ENCODE measurements at regions not wholly inside any gene's neighbourhood (a gene's known extent, or its start where the extent isn't known, plus 50 kb on each side); places are given as distances from the start of the nearest gene placed in this dataset.
"Not testable (repeated sequence)": the region's sequence is repeated elsewhere in the genome, so short reads cannot be mapped to it uniquely, and the experiment has no call there.

DNA sequence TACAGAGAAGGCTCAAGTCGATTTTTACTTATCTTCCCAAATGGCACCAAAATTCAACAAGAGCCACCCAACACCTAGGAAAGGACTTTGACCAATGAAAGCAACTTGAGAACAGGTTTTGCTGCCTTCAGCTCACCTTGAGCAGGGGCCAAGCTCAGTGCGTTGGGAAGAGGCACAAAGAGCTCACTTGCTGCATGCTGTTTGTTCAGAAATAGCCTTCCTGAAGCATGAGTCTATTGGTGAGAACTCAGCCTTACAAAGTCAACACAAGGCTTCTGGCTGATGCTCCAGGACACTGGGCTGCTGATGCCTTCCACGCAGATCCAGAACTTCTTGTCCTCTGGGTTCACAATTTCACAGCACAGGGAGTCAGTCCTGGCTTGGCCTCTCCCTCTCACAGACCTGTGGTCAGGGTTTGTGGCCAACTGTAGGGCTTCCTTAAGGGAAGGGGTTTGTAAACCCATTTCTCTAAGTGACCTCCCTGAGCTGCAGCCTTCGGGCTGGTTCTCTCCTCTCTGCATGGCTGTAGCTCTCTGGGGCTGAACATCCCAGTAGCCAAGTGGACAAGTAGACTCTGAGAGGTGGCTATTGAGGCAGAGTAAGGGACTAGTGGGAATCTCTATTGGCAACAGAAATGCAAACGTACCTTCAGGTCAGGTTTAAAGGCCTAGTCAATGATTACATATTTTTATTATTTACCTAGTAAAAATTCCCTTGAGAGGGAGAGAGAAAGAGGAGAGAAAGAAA, 124.7 kb upstream of the GATA6 start:
- DNase-seq = no peak

DNA sequence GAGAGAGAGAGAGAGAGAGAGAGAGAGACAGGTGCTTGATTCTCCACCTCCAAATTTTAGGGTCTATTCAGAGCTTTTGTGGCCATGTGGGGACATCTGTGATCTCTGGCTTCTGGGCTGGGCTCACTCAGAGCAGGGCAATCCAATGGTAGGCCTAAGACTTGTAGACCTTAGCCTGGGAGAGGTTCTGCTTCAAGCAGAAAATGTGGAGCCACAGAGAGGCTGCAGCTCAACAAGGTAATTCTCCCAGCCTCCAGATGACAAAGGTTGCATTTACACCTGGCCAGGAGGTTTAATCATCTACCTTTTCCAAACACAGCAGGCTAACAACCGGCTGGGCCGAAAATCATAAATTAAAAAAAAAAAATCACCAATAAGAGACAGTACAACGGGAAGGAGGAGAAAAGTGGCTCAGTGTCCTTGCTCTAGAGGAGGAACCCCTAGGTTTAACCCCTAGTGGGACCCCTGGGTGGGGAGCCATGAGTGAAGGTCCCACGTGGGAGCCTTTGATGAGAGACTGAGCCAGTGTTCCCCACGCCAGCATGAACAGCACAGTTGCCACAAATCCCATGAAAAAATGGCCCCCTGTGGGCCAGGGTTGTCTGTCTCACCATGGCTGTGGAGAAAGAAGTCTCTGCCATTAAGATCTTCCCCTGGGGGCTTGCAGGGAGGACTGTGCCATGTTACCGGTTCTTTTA, 124.0 kb upstream of the GATA6 start:
- DNase-seq = no peak

GRCh38 chr18:22046473-22046872, 122.9 kb upstream of the GATA6 start:
- DNase-seq = no peak

DNA sequence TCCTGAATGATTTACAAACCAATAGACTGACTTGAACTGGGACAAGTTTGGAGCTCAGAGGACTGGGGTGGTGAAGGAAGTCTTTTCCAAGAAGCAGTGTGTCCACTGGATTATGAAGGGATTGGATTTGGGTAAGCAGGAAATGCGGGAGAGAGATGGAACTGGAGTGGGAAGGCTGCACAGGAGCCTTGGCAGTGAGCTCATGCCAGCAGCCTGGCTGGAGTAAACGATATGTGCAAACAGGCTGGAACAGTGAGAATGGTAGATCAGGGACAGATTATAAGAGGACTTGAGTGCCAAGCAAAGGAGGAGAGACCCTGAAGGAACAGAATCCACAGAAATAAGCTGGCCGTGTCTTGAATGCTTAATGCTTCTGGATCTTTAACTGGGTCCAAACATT, 121.9 kb upstream of the GATA6 start:
- no peak for DNase-seq

DNA sequence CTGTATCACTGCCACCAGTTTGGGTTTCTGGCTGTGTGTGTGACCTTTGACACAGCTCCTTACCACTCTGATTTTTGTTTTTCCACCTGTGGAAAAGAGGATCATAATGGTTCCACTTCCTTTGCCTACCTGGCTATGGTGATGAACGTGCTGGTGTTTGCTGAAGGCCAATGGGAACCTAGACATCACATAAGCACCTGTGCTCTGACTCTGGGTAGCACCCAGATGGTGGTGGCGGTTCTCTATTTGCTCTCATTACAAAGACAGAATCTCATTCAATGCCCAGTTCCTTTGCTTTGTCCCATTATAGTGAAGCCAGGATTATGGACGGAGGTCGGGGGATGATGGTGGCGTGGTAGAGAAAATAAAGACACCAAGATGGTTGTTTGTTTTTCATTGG, 121.2 kb upstream of the GATA6 start:
- no peak for DNase-seq

- DNase-seq = no peak
Observed at GRCh38 chr18:22048932-22049615, 120.3 kb upstream of the GATA6 start.

- DNase-seq = no peak
Observed at GRCh38 chr18:22052405-22053105, 116.8 kb upstream of the GATA6 start.

DNA sequence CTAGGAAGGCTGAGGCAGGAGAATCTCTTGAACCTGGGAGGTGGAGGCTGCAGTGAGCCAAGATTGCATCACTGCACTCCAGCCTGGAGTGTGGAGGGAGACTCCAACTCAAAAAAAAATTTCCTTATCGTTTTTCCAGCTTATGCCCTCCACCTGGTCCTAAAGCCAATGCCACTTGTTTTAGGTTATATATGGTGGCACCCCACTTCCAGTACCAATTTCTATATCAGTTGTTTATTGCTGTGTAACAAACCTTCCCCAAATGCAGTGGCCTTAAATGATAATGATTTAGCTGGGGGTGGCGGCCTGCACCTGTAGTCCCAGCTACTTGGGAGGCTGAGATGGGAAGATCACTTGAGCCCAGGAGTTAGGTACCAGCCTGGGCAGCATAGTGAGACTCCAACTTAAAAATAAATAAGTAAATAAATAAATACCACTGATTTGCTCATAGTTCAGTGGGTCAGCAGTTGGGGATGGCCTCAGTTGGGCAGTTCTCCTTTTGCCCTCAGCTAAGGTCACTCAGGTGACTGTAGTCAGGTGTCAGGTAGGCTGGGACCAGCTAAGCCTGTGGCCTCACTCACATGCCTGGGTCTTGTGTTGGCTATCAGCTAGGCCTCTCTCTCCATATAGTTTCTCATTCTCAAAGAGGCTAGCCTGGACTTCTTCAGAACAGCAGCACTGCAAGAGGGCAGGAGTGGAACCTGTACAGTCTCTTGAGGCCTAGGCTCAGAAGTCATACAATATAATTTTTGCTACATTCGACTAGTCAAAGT, 113.7 kb upstream of the GATA6 start:
- no peak for DNase-seq

- DNase-seq = no peak
Observed at GRCh38 chr18:22056950-22057349, 112.4 kb upstream of the GATA6 start.

GRCh38 chr18:22057908-22058527, 111.4 kb upstream of the GATA6 start:
- DNase-seq = no peak

- DNase-seq = no peak
Observed at GRCh38 chr18:22060361-22060760, 109.0 kb upstream of the GATA6 start.

GRCh38 chr18:22063102-22063501, 106.3 kb upstream of the GATA6 start:
- DNase-seq = no peak

DNA sequence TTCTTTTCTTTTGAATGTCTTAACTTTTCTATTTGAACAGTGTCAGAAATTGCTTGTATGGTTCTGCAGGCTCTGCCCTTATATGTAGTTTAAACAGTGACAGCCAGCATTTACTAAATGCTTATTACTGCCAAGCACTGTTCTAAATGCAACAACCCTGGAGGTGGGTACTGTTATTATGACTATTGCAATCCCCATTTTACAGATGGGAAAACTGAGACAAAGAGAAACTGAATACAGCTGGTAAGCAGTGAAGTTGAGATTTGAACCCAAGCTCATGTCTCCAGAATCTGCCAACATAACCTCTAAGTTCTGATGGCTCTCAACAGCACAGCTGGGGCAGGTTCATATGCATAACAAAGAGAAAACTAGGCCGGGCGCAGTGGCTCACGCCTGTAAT, 105.7 kb upstream of the GATA6 start:
- no peak for DNase-seq

DNA sequence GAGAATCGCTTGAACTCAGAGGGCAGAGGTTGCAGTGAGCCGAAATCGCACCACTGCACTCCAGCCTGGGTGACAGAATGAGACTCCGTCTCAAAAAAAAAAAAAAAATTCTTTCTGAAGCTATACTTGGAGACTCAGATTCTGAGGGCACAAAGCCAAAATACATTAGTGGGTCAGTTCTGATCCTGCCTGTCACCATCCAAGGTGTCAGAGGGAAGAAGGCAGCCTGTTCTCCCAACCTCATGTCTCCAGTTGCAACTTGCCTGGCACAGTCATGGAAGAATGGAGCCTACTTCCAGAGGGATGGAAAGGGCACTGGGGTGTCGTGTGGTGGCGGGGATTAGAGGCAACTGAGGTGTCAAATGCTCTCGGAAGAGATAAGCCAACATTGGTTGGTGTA, 104.8 kb upstream of the GATA6 start:
- DNase-seq = no peak

DNA sequence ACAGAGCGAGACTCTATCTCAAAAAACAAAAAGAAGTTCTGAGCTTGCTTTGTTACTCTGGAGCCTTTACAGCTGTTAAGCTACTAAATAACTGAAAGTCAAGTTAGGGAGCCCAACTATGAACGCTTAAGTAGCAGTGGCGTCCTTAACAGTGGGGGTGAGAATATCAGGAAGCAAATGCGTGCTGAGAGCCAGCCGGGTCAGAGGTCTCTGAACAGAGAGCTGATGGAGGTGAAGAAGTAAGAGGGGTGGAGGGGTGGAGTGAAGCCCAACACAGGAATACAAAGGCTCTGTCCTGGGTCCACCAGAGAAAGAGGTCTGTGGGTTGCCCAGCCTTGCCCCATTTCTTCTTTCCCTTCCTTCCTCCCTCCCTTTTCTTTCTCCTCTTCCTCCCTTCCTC, 104.1 kb upstream of the GATA6 start:
- no peak for DNase-seq

- DNase-seq = no peak
Observed at GRCh38 chr18:22066083-22066485, 103.3 kb upstream of the GATA6 start.

- no peak for DNase-seq
Observed at GRCh38 chr18:22067109-22067508, 102.3 kb upstream of the GATA6 start.

GRCh38 chr18:22067682-22068081, 101.7 kb upstream of the GATA6 start:
- DNase-seq = no peak

GRCh38 chr18:22068784-22069183, 100.6 kb upstream of the GATA6 start:
- DNase-seq = not testable (repeated sequence)

DNA sequence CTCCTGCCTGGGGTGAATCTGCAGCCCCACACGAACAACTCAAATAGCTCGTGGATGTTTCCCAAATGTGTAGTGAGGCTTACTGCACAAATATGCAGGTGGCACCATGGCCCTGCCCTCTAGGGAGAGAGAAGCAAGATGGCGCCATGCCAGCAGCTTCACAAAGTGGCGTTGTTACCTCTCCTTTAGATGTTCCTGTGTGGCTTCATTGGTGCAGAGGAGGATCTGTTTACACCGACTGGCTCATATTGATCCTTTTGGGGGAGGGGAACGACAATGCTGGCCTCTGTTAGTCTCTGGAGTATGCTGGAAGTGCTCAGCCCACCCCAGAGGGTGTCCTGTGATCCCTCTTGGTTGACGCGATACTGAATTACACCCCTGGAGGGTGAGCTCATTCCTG, 99.5 kb upstream of the GATA6 start:
- no peak for DNase-seq

DNA sequence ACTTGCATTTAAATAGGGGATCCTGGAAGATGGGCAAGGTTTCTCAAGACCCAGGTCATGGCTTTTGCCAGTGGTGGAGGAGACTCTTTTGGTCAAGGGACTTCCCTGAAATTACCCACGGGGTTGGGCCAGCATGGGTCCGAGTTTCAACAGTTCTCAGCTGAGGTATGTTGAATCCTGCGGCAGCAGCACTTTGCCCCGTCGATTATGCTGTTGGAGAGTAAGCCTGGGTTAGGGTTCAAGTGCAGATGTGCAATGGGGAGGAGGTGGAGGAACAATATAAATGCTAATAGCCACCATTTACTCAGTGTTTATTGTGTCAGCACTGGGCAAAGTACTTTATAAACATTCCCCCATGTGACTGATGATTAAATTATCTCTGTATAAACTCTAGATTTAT, 96.0 kb upstream of the GATA6 start:
- DNase-seq = no peak
